NT2/D1 (cell line): ENCODE measurements at regions not wholly inside any gene's neighbourhood (a gene's known extent, or its start where the extent isn't known, plus 50 kb on each side); places are given as distances from the start of the nearest gene placed in this dataset.

ENCODE experiments used
- SUZ12 ChIP-seq: IDR thresholded peaks from 2 replicates; pipeline ENCODE4 v1.6.1; 2011; ENCODE audit not compliant: insufficient read length, insufficient read depth; ENCODE audit errors: extremely low read depth
- YY1 ChIP-seq: IDR thresholded peaks from 2 replicates; pipeline ENCODE4 v1.6.1; 2011; ENCODE audit not compliant: insufficient read length, insufficient read depth
- ZNF274 ChIP-seq: IDR thresholded peaks from 2 replicates; pipeline ENCODE4 v1.6.1; 2011; ENCODE audit warnings: mild to moderate bottlenecking, low read depth, low read length

DNA sequence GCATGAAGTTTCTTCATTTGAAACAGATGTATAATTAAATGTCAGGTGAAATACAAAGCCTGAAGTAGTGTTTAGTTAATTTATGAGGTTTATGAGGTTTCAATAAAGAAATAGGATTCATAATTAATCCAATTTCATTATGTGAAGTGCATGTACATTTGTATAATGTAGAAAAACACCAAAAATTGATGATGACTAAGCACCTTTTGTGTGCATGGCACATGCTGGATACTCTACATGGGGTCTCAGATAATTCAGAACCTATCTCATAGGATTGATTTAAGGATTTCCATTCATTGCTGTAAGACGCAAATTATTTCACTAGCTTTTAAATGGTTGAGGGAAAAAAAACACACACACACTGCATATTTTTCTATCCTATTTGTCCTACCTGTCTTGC is 143.9 kb downstream of the ESM1 start:
- TF ChIP-seq ZNF274 (no peak), SUZ12 (no peak), YY1 (no peak)
